Effector memory CD4-positive, alpha-beta T cell (primary cell): ENCODE measurements at regions not wholly inside any gene's neighbourhood (a gene's known extent, or its start where the extent isn't known, plus 50 kb on each side); places are given as distances from the start of the nearest gene placed in this dataset.

Experiments
- DNase-seq, 3 donors: peaks; one replicate each; pipeline ENCODE4 v3.0.0-alpha.2; 2020
- H3K27ac ChIP-seq: 2 replicates; pipeline ENCODE4 v1.7.0; 2013; ENCODE audit warnings: mild to moderate bottlenecking, low read length, moderate library complexity; ENCODE audit not compliant: insufficient read depth, poor library complexity, severe bottlenecking
- H3K27me3 ChIP-seq: replicated peaks from 2 replicates; pipeline ENCODE4 v1.7.0; 2013; ENCODE audit warnings: mild to moderate bottlenecking, low read length; ENCODE audit not compliant: insufficient read depth, control insufficient read depth, poor library complexity, severe bottlenecking
- H3K36me3 ChIP-seq: 2 replicates; pipeline ENCODE4 v1.7.0; 2013; ENCODE audit warnings: mild to moderate bottlenecking, low read length, moderate library complexity; ENCODE audit not compliant: control insufficient read depth, insufficient read depth
- H3K4me1 ChIP-seq: 2 replicates; pipeline ENCODE4 v1.7.0; 2013; ENCODE audit warnings: low read length, mild to moderate bottlenecking; ENCODE audit not compliant: control insufficient read depth, insufficient read depth, poor library complexity, severe bottlenecking
- H3K4me3 ChIP-seq: 2 replicates; pipeline ENCODE4 v1.7.0; 2013; ENCODE audit warnings: low read length, low read depth, mild to moderate bottlenecking; ENCODE audit not compliant: insufficient read depth, poor library complexity, severe bottlenecking
- H3K9me3 ChIP-seq: 2 replicates; pipeline ENCODE4 v1.7.0; 2013; ENCODE audit warnings: mild to moderate bottlenecking, low read length, moderate library complexity; ENCODE audit not compliant: control insufficient read depth

DNA sequence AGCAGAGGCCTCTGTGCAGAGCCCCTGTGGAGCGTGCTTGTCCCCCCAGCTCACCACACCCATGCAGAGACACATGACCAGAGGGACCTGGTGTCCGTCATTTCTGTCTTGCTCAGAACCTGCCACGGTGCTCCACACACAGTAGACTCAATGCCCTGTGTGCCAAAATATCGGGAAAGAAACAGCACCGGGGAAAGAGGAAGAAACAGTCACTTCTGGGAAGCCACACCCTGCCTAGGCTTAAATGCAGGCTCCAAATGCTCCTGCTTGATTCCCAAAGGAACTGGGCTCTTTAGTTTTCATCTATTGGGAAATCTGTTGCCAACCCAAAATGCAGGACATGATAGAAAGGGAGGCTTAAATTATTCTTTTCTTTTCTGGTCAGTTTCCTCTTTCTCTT, 503.9 kb downstream of the CD83 start:
- H3K4me1 ChIP-seq: no peaks in the 10 kb centered on the region
- H3K4me3 ChIP-seq: no peak overlapping the region
- no peak for DNase-seq
- H3K36me3 ChIP-seq: no peaks in the 10 kb centered on the region
- no peaks in the 10 kb centered on the region for H3K27me3 ChIP-seq
- H3K9me3 ChIP-seq: no peaks in the 10 kb centered on the region
- H3K27ac ChIP-seq: no peak overlapping the region

DNA sequence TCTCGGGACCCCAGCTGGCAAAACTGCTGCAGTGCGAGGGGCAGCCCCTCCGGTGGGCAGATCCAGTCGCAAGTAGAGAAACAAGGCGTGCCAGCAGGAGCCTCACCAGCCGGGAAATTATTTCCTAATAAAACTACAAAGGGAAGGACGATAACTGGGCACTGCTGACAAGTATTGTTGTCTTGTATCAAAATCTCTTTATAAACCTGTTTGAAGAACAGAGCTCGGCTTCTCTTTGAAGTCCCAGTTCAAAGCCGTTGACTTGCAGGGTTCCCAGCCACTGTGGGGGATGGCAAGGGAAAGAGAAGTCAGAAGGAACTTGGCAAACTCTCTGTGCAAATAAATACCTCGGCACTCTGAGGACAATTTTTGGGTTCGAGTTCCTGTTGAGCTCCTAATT, 504.5 kb downstream of the CD83 start:
- H3K36me3 ChIP-seq: no peaks in the 10 kb centered on the region
- H3K9me3 ChIP-seq: no peaks in the 10 kb centered on the region
- no peaks in the 10 kb centered on the region for H3K27me3 ChIP-seq
- H3K27ac ChIP-seq: no peak overlapping the region
- no peaks in the 10 kb centered on the region for H3K4me1 ChIP-seq
- H3K4me3 ChIP-seq: no peak overlapping the region
- no peak for DNase-seq

DNA sequence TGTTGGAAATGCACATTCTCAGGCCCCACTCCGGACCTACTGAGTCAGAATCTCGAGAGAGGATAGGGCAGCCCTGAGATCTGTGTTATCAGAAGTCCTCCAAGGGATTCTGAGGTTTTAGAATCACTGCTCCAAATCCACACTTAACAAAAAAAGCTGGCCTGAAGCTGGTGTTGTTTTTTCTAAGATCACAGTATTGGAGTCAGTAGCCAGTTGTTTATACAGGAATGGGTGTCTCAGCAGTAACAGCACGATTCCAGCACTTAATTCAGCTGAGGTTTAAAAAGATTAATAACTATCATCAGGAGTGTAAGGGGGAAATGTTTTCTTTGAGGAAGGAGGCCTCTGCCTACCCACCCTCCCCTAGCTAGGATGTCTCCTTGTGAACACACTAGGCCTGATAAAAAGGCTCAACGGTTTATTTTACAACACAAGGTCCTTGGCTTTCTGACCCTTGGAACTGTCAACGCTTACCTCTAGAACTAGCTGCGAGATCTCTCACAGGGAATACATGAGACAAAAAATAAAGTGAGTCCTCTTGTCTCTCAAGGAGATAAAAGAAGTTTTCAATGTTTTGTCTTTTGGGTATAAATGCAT, 505.4 kb downstream of the CD83 start:
- Histone ChIP-seq H3K4me1 (no peaks in the 10 kb centered on the region), H3K27ac (no peak overlapping the region), H3K36me3 (no peaks in the 10 kb centered on the region), H3K4me3 (no peak overlapping the region), H3K9me3 (no peaks in the 10 kb centered on the region), H3K27me3 (no peaks in the 10 kb centered on the region)
- no peak for DNase-seq

DNA sequence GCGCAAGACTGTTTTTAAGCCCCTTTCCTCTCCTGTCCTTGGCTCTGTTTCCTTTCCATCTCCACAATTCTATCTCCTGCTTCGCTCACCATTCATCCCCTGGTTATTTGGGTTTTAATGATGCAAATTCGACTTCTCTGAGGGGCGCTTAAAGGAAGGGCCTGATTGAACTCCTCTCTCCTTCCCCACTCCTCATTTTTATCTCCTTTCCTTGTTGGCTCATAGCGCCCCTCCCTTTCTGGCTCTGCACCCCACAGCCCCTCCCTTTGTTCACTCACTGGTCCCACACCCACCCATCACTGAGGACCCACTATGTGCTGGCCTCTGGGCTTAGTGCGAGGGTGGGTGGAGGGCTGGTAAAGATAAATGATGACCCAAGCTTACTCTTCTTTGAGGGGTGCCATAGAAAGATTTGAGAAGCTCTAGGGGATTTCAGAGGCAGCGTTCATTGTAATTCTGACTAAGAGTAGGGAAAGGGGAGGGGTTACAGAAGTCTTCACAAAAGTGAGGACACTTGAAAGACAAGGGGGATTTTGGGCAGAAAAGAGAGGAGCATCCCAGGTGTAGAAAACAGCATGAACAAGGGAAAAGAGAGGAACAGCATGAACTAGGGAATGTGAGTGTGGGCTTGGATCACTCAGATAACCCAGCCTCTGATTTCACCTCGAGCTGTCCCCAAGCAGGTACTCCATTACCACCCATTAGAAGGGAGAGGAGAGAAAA, 507.8 kb downstream of the CD83 start:
- no peak for DNase-seq
- no peak overlapping the region for H3K27ac ChIP-seq
- H3K9me3 ChIP-seq: no peaks in the 10 kb centered on the region
- H3K4me1 ChIP-seq: no peaks in the 10 kb centered on the region
- no peaks in the 10 kb centered on the region for H3K36me3 ChIP-seq
- no peaks in the 10 kb centered on the region for H3K27me3 ChIP-seq
- H3K4me3 ChIP-seq: no peak overlapping the region

DNA sequence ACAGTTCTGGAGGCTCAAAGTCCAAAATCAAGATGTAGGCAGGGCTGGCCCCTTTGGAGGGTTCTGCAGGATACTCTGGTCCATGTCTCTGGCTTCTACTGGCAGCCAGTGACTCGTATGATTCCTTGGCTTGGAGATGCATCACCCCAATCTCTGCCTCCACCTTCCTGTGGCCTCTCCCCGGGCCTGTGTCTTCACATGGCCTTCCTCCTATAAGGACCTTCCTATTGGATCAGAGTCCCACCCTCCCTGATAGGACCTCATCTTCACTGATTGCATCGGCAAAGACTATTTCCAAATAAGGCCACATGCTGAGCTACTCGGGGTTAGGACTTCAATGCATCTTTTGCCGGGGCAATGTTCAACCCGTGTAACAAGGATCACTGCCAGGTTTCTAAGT, 509.0 kb downstream of the CD83 start:
- DNase-seq: no peak
- Histone ChIP-seq H3K27ac (no peak overlapping the region), H3K9me3 (no peaks in the 10 kb centered on the region)

DNA sequence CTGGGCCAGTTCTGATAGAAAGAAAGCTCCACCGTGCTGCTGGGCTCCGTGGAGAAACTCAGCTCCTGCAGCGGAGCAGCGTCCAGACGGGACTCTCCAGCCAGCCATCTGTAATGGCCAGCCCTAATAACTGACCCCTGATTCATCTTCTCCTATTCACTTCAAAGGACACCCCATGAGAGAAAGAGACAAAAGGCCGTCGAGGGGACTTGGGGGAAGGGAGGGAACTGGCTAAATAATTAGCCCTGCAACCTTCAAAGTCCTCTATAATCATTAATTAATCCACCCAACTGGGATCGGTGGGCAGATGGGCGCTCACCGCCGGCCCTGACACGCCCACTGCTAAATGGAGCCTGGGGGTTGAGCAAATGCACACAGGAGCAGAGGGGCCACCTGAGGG, 512.4 kb downstream of the CD83 start:
- no peaks in the 10 kb centered on the region for H3K27me3 ChIP-seq
- no peak overlapping the region for H3K4me3 ChIP-seq
- no peak for DNase-seq
- no peak overlapping the region for H3K27ac ChIP-seq
- H3K9me3 ChIP-seq: no peaks in the 10 kb centered on the region
- H3K4me1 ChIP-seq: peaks cover 19% of the 10 kb centered on the region
- H3K36me3 ChIP-seq: no peaks in the 10 kb centered on the region

More for the DNA sequence above, 509.0 kb downstream of the CD83 start:
- H3K36me3 ChIP-seq: no peaks in the 10 kb centered on the region
- H3K4me1 ChIP-seq: no peaks in the 10 kb centered on the region
- no peaks in the 10 kb centered on the region for H3K27me3 ChIP-seq
- H3K4me3 ChIP-seq: no peak overlapping the region

DNA sequence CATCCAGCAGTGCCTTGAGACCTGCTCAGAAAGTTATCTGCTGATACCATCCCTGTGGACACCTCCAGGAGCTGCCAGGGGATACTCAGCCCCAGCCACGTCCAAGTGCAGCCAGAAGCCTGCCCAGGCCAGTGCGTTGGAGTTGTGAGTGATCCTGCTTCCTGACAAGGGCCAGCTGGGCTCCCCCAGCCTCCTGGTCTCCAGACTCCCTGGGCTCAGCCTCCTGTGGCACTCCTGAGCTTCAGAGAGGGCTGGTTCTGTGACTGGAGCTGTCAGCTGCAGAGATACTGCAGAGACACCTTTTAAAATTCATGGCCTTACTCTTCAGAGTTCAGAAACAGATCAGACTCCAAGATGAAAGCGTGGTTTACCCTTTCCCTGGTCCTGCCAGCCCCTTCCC, 515.9 kb downstream of the CD83 start:
- Histone ChIP-seq H3K9me3 (no peaks in the 10 kb centered on the region), H3K4me1 (peaks cover 36% of the 10 kb centered on the region), H3K27me3 (no peaks in the 10 kb centered on the region), H3K36me3 (no peaks in the 10 kb centered on the region), H3K4me3 (no peak overlapping the region), H3K27ac (no peak overlapping the region)
- no peak for DNase-seq

DNA sequence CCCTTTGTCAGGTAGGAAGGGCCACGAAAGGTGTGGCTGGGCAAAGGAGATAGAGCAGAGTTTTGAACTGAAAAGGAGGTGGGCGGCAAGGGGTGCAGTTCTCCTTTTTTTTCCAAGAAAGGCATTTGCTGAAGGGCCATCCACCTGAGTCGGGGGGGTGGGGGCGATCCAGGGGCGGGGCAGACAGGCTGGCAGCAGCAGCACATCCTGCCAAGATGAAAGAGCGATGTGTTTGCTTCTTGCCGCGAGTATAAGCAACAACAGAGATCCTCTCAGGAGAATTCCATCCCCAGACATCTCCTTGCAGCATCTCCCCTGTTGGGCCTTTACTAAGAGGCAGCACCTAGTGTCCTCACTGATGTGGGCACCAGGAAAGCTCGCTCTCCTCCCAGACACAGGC, 516.5 kb downstream of the CD83 start:
- Histone ChIP-seq H3K4me1 (peaks cover 36% of the 10 kb centered on the region), H3K4me3 (no peak overlapping the region), H3K27me3 (no peaks in the 10 kb centered on the region), H3K27ac (no peak overlapping the region), H3K36me3 (no peaks in the 10 kb centered on the region), H3K9me3 (no peaks in the 10 kb centered on the region)
- DNase-seq: no peak

DNA sequence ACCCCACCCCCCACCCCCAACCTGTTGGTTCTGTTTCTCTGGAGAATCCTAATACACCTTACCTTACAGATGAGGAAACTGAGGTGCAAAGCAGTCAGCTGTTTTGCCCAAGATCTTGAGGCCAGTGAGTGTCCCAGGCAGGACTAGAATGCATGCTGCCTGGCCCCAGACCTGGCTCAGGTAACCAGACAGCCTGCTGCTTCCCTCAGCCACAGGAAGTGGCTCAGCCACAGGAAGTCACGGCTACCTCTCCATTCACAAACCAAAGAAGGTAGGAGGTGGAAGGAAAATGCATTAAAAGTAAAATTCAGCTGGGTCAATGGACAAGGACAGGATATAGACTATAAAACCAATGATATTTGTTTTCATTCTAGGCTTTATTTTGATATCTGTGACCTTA, 517.6 kb downstream of the CD83 start:
- Histone ChIP-seq H3K27ac (no peak overlapping the region), H3K4me1 (peaks cover 36% of the 10 kb centered on the region), H3K4me3 (no peak overlapping the region), H3K27me3 (no peaks in the 10 kb centered on the region), H3K36me3 (no peaks in the 10 kb centered on the region), H3K9me3 (no peaks in the 10 kb centered on the region)
- peak; percentile 23 to 38 (median 36) for DNase-seq

DNA sequence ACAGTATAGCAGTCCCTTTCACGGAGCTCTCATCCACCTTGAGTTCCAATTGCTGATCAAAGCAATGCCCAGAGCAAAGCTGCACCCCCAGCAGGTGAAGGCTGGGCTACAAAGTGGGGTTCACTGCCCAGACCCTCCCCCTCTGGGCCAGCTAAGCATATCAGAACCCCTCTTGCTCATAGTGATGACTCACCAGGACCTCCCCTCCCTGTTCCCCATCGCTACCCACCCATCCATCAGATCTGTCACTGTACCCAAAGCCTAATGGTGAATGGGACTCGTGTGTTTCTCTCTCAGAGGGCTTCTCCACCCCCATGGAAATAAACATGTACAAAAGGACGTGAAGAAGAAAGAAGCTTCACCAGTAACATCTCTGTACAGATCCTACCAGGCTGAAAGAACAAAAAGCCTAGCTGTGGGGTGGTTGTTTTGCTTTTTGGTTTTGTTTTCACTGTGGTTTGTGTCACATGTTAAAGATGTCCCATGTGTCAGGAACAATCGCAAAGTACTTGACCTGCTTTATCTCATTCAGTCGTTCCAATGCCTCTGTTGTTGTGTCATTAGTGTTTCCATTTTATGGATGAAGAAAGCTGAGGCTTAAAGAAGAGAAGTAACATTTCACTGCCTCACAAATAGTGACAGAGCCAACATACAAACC, 518.5 kb downstream of the CD83 start:
- H3K4me1 ChIP-seq: peaks cover 36% of the 10 kb centered on the region
- no peaks in the 10 kb centered on the region for H3K9me3 ChIP-seq
- H3K27me3 ChIP-seq: no peaks in the 10 kb centered on the region
- H3K27ac ChIP-seq: no peak overlapping the region
- no peaks in the 10 kb centered on the region for H3K36me3 ChIP-seq
- peak overlapping the region; percentile 13 for H3K4me3 ChIP-seq
- no peak for DNase-seq
